IPS-11a (cell line): ENCODE measurements at regions not wholly inside any gene's neighbourhood (a gene's known extent, or its start where the extent isn't known, plus 50 kb on each side); places are given as distances from the start of the nearest gene placed in this dataset.
"Not testable (repeated sequence)": the region's sequence is repeated elsewhere in the genome, so short reads cannot be mapped to it uniquely, and the experiment has no call there.

Experiments used
- H3K4me3 ChIP-seq: one replicate; pipeline ENCODE4 v1.5.1; 2013; ENCODE audit warnings: low read depth, low read length, control low read depth

- H3K4me3 ChIP-seq: no peak overlapping the region
Measured at GRCh38 chr7:114182837-114183236, 231.8 kb upstream of the FOXP2 start.

- no peak overlapping the region for H3K4me3 ChIP-seq
Measured at GRCh38 chr7:114181280-114181679, 233.3 kb upstream of the FOXP2 start.

DNA sequence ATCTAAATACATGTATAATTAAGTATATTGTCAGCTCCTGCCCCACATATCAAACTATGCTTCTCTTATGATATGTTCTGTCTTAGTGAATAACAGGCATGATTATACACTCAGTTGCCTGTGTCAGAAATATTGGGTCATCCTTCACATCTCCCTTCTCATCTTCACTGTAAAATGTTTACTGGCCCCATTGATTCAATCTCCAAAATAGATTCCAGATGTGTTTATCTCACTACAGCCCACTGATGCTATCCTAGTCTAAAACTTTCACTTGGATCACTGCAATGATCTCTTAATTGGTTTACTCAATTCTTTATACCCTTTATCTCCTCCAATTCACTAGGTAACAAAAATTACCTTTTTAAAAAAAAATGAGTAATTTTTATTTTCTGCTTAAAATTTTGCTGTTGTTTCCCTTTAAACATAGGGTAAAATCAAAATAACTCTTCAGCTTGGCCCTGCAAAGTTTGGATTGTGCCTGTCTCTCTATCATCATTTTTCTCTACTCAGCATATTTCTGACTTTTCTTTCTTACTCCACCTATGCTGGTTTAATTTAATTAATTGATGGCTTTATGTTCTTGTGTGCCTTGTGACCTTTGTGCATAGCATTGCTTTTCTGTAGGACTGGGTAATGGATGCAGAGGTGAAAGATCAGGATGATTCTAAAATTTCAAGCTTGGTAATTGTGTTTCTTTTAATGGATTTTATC is 233.9 kb upstream of the FOXP2 start:
- H3K4me3 ChIP-seq: no peak overlapping the region

- no peak overlapping the region for H3K4me3 ChIP-seq
Measured at GRCh38 chr7:114175125-114175524, 239.5 kb upstream of the FOXP2 start.

GRCh38 chr7:114173170-114173890 is 241.3 kb upstream of the FOXP2 start:
- H3K4me3 ChIP-seq: no peak overlapping the region

- H3K4me3 ChIP-seq: not testable (repeated sequence)
Measured at GRCh38 chr7:114169389-114169788, 245.2 kb upstream of the FOXP2 start.

DNA sequence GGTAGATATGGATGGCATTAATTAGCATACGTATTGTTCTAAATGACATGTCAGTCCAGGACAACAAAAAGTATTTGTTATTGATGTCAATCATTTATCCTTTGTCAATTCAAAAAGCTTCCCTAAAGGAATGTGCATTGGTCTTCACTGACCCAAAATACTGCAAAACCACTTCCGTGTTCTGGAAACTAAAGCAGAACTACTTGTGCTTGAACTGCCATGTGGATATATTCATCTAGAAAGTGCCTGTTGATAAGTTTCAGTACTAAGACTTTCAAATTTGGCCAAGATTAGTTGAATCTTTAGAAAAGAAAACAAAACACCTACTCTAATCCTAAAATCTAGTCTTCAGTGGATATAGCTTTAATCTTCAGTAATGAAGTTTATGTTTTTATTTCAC is 242.1 kb upstream of the PPP1R3A start:
- no peak overlapping the region for H3K4me3 ChIP-seq

- H3K4me3 ChIP-seq: no peak overlapping the region
Measured at GRCh38 chr7:114158854-114159253, 240.0 kb upstream of the PPP1R3A start.

DNA sequence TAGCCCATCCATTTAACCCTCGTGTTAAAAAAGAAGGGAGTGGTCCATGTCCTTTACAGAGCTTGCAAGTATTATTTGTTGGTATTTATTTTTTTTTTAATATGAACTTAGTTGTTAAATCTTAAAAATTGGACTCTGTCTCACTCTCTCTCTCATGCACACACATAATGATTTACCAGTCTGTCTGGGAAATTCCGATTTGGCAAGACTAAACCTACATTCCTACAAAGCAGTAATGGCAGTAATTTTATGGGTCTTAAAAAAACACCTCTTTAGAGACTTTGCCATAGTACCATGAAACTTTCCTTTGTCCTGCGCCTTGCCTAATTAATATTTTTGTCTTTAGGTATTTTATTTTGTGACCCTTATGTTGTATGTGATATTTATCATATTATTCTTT is 239.5 kb upstream of the PPP1R3A start:
- no peak overlapping the region for H3K4me3 ChIP-seq

- H3K4me3 ChIP-seq: no peak overlapping the region
Measured at GRCh38 chr7:114156178-114156577, 237.4 kb upstream of the PPP1R3A start.

DNA sequence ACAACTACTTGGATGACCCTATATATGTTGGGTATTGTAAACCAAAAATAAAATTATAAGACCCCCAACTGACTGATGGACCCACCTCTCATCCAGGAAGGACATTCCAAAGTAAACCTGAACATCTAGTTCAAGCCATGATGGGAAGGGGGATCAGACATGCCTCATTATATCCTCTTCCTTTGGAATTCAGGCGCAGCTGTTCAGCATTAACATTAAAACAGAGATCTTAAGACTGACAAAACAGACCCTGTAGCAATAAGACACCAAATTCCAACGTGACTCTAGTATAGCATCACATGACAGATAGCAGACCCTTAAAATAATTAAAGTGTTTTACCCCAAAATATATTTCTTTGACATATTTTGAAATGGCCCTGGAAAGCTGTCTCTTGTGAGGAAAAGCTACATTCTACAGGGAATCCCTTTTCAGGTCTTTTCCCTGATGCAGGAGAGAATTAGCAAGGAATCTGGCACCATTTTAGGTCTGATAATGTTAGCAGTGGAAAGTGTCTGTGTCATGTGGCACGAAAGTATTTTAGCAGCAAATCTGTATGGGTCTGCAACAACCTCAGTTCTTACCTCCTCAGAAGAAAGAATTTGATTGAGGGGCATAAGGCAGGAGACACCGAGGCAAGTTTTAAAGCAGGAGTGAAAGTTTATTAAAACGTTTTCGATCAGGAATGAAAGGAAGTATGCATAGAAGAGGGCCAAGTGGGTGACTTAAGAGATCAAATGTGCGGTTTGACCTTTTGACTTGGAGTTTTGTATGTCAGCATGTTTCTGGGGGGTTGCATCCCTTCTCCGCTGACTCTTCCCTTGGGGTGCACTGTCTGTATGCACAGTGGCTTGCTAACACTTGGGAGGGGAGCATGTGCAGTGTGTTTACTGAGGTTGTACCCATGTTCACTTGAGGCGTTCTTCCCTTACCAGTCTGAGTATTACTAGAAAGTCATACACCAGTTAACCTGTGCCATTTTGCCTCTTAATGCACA is 236.6 kb upstream of the PPP1R3A start:
- H3K4me3 ChIP-seq: no peak overlapping the region

GRCh38 chr7:114153700-114154099 is 234.9 kb upstream of the PPP1R3A start:
- H3K4me3 ChIP-seq: no peak overlapping the region

DNA sequence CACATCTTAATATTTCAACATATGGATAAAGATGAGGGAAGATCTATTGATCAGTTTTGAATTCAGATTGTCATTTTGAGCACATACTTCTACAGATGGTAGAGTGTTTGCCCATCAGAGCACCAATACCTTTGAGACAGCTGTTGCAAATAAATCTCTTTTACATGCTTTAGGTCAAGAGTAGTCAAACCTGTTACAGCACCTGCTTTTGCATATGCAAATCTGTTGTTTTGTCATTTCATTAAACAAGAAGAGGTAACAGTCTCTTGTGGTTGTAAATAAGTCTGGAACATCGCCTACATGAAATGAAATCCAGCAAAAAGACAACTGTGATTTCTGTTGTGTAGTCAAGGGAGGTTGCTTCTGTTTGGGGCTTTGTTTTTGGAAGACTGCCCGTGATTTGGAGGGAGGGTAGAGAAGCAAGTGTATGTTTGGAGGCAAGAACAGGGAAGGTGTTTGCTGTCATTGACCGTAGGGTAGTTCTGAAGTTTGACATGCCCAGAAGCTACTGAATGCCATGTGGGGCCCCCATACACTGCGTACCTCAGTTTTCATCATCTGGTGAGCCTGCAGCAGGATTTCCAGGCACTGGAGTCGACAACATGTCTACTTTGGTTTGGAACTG is 233.6 kb upstream of the PPP1R3A start:
- H3K4me3 ChIP-seq: no peak overlapping the region

GRCh38 chr7:114151777-114152176 is 233.0 kb upstream of the PPP1R3A start:
- no peak overlapping the region for H3K4me3 ChIP-seq

DNA sequence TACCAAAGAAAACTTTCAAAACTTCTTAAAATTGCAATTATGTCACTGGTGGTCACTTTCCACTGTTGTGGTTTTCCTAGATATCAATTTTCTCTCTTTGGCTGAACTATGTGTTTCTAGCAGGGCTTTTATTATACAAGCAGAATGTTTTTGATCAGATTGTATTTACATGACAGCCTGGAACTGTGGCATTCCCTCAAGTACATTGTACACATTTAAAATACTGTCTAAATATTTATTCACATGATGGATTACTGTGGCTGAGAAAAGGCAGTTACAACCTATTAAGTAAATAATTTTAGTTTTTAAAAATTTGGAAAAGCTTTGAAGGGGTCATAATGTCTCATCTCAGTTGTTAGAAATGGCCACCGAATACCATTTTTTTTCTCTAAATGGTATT is 231.9 kb upstream of the PPP1R3A start:
- H3K4me3 ChIP-seq: no peak overlapping the region

DNA sequence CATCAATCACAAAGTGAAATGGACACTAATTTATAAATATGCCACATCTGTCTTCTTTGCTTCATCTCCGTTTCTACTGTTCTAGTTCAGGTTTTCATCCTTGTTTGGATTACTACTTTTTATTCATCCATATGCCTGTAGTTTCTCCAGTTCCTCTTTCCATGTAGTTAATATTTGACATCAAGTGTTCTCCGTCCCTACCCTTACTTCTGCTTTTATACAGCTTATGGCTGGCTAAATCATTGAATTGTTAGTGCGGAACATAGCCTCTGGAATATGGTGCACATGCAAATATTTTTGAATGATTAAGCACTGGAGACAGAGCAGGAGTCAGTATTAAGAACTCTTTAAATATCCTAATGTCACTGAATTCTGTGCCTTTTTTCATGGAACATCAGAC is 230.0 kb upstream of the PPP1R3A start:
- H3K4me3 ChIP-seq: no peak overlapping the region

- no peak overlapping the region for H3K4me3 ChIP-seq
Measured at GRCh38 chr7:114141415-114141814, 222.6 kb upstream of the PPP1R3A start.

DNA sequence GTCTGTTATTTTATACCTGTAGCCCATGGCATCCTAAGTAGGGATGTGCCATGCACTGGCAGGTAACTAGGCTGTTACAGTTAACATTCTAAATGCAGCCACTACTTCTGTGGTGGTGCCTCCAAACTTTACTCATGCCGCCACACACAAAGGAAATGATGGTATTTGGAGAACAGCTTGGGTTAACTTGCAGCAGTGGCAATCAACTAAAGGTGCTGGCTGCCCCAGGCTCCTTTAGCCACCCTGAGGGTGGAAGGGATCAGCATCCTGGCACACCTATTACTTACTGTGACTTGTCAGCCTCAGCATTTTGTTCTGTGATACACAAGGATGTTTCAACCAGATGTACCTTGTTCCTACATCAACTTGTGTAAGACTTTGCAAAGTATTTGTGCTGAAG is 221.8 kb upstream of the PPP1R3A start:
- no peak overlapping the region for H3K4me3 ChIP-seq

- not testable (repeated sequence) for H3K4me3 ChIP-seq
Measured at GRCh38 chr7:114139690-114140089, 220.9 kb upstream of the PPP1R3A start.

DNA sequence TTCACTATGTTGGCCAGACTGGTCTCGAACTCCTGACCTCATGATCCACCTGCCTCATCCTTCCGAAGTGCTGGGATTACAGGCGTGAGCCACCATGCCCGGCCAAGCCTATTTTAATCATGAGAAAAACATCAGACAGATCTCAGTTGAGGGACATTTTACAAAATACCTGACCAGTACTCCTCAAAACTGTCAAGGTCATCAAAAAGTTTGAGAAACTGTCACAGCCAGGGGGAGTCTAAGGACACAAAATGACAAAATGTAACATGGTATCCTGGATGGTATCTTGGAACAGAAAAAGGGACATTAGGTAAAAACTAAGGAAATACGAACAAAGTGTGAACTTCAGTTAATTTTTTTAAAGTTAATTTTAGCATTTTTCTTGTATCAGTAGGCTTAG is 219.8 kb upstream of the PPP1R3A start:
- H3K4me3 ChIP-seq: no peak overlapping the region

- no peak overlapping the region for H3K4me3 ChIP-seq
Measured at GRCh38 chr7:114133717-114134116, 214.9 kb upstream of the PPP1R3A start.
